A549 (cell line): ENCODE measurements at regions not wholly inside any gene's neighbourhood (a gene's known extent, or its start where the extent isn't known, plus 50 kb on each side); places are given as distances from the start of the nearest gene placed in this dataset.

Source experiments
- CEBPB ChIP-seq, 2 experiments: fragments of >200 bp in 1 of 2; sonication (Bioruptor Twin) in 1 of 2; formaldehyde crosslinking in 1 of 2; IDR thresholded peaks; 2 replicates each; pipeline ENCODE4 v1.6.1; 2012 to 2016
- CTCF ChIP-seq: fragments of >200 bp; sonication (Bioruptor Twin); formaldehyde crosslinking; IDR thresholded peaks from 3 replicates; pipeline ENCODE4 v1.5.1; 2016
- FOSL2 ChIP-seq, 2 experiments: fragments of 450-650 bp in 1 of 2; fragments of >200 bp in 1 of 2; sonication (Bioruptor Twin) in 1 of 2; formaldehyde crosslinking; IDR thresholded peaks; 2 replicates each; pipeline versions ENCODE4 v1.5.0 to v1.6.1; 2016 to 2020; ENCODE audit warnings: mild to moderate bottlenecking in 1 of 2, moderate library complexity in 1 of 2
- HOXA7 ChIP-seq: fragments of 250-450 bp; sonication (Bioruptor Pico); IDR thresholded peaks from 2 replicates; pipeline ENCODE4 v1.5.0; 2020; ENCODE audit warnings: mild to moderate bottlenecking, moderate library complexity
- MYC ChIP-seq: IDR thresholded peaks from 2 replicates; pipeline ENCODE4 v1.6.1; 2012; ENCODE audit warnings: mild to moderate bottlenecking, inconsistent platforms, low read length, improper control_type of control experiment, borderline replicate concordance
- PHF8 ChIP-seq: fragments of 200-600 bp; sonication (generic); IDR thresholded peaks from 2 replicates; pipeline ENCODE4 v1.6.1; 2016; ENCODE audit warnings: low read depth, mild to moderate bottlenecking, antibody characterized with exemption, moderate library complexity, borderline replicate concordance
- POLR2A ChIP-seq: IDR thresholded peaks from 2 replicates; pipeline ENCODE4 v1.6.1; 2012; ENCODE audit warnings: mild to moderate bottlenecking, low read length
- RARB ChIP-seq: fragments of 250-450 bp; sonication (Bioruptor Pico); IDR thresholded peaks from 2 replicates; pipeline ENCODE4 v1.8.0; 2021; ENCODE audit warnings: mild to moderate bottlenecking, moderate library complexity
- RCOR1 ChIP-seq: fragments of 150-350 bp; IDR thresholded peaks from 2 replicates; pipeline ENCODE4 v1.6.1; 2014; ENCODE audit warnings: antibody characterized with exemption, low read length, low read depth
- RFX5 ChIP-seq: fragments of 450-650 bp; IDR thresholded peaks from 2 replicates; pipeline ENCODE4 v1.7.1; 2014; ENCODE audit warnings: antibody characterized with exemption, mild to moderate bottlenecking, moderate library complexity

- no peak for TF ChIP-seq RARB (CRISPR knock-in tag)
- no peak for TF ChIP-seq HOXA7 (CRISPR knock-in tag)
- no peak for TF ChIP-seq CTCF
- TF ChIP-seq POLR2A = no peak
- TF ChIP-seq RCOR1 = no peak
- no peak for TF ChIP-seq CEBPB (IDR thresholded peaks at IDR 0.05)
- TF ChIP-seq MYC = no peak
- TF ChIP-seq FOSL2 (IDR thresholded peaks at IDR 0.05) = no peak
- TF ChIP-seq FOSL2 (CRISPR knock-in tag; IDR thresholded peaks at IDR 0.05) = no peak
- TF ChIP-seq PHF8 = no peak
- TF ChIP-seq RFX5 = no peak
These were observed 143.1 kb downstream of the QRSL1 start for GRCh38 chr6:106772270-106773142.
